Uterus (tissue), 2 donors: ENCODE measurements at regions not wholly inside any gene's neighbourhood (a gene's known extent, or its start where the extent isn't known, plus 50 kb on each side); places are given as distances from the start of the nearest gene placed in this dataset.

Experiments
- POLR2A ChIP-seq, 2 donors: fragments of 450-650 bp; IDR thresholded peaks; one replicate each; pipeline ENCODE4 v1.6.1; 2016; ENCODE audit warnings: antibody characterized with exemption in 2 of 2, mild to moderate bottlenecking in 1 of 2, moderate library complexity in 1 of 2
- TF ChIP-seq, protein P1 (sequence below), 4 experiments: fragments of 200-600 bp in 2 of 4; fragments of 450-650 bp in 2 of 4; sonication (generic) in 2 of 4; IDR thresholded peaks; one replicate each; pipeline ENCODE4 v1.5.1; 2016 to 2019; ENCODE audit warnings: antibody characterized with exemption in 4 of 4, mild to moderate bottlenecking in 2 of 4, moderate library complexity in 1 of 4

DNA sequence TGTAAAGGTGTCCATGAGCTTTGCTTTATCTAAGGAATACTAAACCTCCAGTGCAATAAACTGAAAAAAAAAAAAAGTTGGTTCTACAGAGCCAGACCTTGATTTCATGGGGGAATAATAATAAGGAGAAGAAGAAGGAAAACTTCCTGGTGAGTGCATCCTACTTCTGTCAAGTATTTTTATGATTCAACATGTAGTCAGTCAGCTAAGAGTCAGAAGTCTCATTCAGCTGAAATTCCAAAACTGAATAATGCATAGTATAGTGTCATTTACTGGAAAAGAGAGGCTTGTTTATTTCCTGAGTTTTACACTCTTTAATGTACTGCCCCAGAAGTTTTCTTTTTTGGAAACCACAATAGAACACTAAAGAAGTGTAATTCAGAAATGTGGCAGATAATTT is 77.8 kb upstream of the TACR1 start:
- TF ChIP-seq POLR2A (IDR thresholded peaks at IDR 0.05), result no peak
- TF ChIP-seq, protein P1, sequence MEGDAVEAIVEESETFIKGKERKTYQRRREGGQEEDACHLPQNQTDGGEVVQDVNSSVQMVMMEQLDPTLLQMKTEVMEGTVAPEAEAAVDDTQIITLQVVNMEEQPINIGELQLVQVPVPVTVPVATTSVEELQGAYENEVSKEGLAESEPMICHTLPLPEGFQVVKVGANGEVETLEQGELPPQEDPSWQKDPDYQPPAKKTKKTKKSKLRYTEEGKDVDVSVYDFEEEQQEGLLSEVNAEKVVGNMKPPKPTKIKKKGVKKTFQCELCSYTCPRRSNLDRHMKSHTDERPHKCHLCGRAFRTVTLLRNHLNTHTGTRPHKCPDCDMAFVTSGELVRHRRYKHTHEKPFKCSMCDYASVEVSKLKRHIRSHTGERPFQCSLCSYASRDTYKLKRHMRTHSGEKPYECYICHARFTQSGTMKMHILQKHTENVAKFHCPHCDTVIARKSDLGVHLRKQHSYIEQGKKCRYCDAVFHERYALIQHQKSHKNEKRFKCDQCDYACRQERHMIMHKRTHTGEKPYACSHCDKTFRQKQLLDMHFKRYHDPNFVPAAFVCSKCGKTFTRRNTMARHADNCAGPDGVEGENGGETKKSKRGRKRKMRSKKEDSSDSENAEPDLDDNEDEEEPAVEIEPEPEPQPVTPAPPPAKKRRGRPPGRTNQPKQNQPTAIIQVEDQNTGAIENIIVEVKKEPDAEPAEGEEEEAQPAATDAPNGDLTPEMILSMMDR (IDR thresholded peaks at IDR 0.05), result no peak
